NCI-H146 treated with DMSO at 0.1 percent for 48 hours (cell line): ENCODE measurements at regions not wholly inside any gene's neighbourhood (a gene's known extent, or its start where the extent isn't known, plus 50 kb on each side); places are given as distances from the start of the nearest gene placed in this dataset.

Experiments used
- DNase-seq: peaks from one replicate; lab custom pipeline; 2025; ENCODE audit not compliant: unreplicated experiment; lab: John Stamatoyannopoulos, UW

DNA sequence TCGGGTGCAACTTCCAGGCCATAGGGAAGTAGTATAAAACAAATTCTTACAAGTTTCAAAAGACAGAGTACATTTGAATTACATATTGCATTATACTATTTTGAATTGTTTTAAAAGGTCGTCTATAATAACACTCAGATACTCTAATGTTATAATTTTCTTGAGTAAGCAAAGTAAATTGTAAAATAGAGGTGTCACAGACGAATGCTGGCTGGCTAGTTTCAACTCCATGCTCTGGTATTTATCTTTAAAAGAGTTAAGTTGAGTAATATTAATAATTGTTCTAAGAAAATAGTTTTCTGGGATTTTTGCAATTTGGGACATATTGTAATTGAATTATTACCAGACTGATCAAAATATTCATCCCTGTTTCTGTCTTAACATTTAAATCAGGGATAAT, 764.9 kb downstream of the TECRL start:
- DNase-seq, result no peak

- no peak for DNase-seq
Measured at GRCh38 chr4:63637270-63637669, 772.0 kb downstream of the TECRL start.

DNA sequence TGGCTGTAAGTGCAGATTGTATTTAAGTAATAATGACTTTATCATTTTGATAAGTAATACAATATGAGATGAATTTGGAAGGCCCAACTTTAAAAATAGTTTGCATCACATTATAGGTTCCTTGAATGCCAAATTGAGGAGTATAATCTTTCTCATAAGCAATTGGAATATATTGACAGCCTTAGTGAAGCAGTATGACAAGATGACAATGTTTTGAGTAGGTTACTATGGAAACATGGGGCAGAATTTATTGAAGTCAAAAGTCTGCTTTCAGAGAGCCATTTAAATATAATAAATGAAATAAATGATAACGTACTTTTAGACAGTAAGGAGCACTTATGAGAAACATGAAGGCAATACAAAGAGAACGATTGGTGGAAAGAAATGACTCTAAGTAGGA, 776.4 kb downstream of the TECRL start:
- no peak for DNase-seq

- DNase-seq, result peak; percentile 95
Measured at GRCh38 chr4:63620271-63620670, 789.0 kb downstream of the TECRL start.

GRCh38 chr4:63619771-63620170, 789.5 kb downstream of the TECRL start:
- no peak for DNase-seq

DNA sequence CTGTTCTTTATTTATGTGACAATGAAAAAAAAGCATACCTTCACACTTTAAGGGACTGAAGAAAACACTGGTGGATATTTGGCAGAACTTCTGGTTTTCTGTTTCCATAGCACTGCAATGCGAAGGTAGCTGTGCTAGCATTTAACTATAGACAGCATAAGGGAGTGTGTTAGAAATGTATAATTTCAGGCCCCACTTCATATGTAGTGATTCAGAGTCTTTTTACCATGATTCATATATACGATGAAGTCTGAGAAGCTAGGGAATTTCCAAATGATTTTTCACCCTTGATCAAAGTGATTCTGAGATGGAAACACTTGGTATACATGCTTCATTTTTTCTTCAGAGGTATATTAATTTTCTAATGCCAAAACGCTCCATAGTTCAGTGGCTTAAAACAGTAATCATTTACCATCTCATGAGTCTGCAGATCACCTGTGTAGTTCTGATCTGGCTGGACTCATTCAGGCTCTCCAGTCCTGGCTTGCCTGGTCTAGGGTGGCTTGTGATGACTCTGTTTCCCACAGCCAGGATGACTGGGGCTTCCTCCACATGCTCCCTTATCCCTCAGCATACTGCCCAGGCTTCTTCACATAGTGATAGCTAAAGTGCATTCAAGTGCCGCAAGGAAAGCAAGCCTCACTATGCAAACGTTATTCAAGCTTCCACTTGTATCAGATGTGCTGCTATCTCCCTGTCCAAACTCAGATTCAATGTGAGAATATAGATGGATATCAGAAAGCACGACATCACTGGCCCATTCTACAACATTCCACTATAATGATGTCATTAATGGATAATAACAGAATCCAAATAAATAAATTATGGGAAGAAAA, 790.1 kb downstream of the TECRL start:
- DNase-seq, result no peak

- peak; percentile 57 for DNase-seq
Measured at GRCh38 chr4:63607169-63607872, 801.9 kb downstream of the TECRL start.

DNA sequence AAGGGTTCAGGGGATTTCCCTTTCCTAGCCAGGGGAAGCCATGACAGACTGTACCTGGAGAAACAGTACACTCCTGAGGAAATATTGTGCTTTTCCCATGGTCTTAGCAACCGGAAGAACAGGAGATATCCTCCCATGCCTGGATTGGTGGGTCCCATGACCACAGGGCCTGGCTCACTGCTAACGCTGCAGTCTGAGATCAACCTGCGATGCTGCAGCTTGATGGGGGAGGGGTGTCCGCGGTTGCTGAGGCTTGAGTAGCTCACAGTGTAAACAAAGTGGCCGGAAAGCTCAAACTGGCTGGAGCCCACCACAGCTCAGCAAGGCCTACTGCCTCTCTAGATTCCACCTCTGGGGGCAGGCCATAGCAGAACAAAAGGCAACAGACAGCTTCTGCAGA, 819.5 kb downstream of the TECRL start:
- DNase-seq, result no peak

GRCh38 chr4:63583561-63583960, 825.7 kb downstream of the TECRL start:
- no peak for DNase-seq

DNA sequence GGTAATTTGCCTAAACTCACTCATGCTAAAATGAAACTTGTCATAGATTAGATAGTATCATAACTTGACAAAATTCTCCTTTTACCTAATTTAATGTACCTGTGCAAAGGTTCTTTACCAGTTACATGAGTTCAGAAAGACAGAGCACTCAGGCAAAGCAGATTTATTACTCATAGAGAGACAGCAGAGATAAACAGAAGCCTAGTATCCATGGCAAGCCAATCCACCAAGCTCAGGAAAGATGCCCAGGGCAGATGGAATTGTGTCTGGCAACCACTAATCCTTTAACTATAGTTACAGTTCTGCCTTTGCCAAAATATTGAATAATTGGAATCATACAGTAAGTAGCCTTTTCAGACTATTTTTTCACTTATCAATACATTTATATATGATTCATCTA, 826.2 kb downstream of the TECRL start:
- no peak for DNase-seq

DNA sequence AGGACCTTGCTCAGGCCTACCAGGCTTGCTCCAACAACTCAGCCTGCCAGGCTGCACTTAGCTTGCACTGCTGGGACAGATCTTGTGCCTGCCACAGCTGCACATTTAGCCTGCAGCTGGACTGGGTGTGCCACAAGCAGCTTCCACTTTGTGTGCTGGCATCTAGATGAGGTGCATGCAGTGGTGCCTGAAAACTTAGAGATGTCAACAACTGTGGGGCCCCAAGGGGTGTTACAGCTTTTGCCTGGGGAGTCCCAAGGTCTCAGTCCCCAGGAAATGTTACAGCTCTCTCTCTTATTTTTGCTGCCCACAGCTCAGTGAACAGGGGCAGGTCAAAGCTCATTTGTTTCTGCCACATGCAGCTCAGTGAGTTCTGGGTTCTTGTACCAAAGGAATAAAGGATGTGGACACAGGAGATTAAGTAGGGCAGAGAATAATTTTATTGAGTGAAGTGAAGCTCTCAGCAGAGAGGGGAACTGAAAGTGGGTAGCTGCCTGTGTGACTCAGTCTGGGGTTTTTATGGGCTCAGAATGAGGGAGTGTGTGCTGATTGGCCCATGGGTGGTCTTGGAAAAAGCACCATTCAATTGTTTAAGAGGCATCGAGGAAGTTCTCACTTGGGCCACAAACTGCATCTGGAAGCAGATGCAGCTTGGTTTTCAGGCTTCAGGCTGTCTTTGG, 828.3 kb downstream of the TECRL start:
- DNase-seq, result no peak

DNA sequence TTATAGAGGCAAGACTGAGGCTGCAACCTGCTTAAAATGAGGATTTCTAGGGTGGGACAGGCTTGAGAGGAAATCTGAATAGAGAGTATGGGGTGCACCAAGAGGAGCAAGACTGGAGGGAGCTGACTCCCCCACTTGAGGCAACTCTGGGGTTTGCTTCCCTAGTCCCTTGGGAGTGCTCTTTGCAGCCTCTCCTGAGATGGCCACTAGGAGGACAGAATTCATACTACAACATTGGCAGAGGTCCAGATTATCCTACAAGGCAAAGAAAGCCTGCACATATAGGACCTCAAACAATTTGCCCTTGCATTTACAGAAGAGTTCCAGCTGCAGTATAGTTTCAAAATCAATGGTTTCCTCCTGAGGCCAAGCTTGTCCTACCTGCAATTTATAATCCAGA, 830.9 kb downstream of the TECRL start:
- DNase-seq, result no peak

DNA sequence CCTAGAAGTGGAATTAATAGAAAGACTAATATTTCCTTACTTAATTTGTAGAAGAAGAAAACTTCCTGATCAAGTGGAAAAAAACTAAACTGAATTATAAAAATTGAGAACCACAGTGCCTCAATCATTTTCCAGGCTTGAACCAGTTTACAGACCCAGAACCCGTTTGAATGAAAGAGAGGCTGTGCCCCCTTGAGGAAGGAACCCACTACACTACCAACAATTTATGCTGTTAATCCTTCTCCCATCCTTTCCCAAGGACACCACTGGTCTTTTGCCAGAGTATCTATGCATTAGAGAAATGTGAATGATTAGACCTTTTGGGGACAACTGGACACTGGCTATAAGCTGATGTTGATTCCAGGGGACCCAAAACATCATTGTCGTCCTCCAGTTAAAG, 842.6 kb downstream of the TECRL start:
- DNase-seq, result no peak

- DNase-seq, result peak; percentile 40
Measured at GRCh38 chr4:63563288-63564014, 845.8 kb downstream of the TECRL start.

- DNase-seq, result no peak
Measured at GRCh38 chr4:63558709-63559108, 850.5 kb downstream of the TECRL start.

- DNase-seq, result no peak
Measured at GRCh38 chr4:63556332-63556731, 852.9 kb downstream of the TECRL start.

- DNase-seq, result no peak
Measured at GRCh38 chr4:63553123-63553522, 856.1 kb downstream of the TECRL start.

GRCh38 chr4:63541828-63542227, 867.4 kb downstream of the TECRL start:
- DNase-seq, result no peak

- no peak for DNase-seq
Measured at GRCh38 chr4:63529581-63530337, 879.5 kb downstream of the TECRL start.

DNA sequence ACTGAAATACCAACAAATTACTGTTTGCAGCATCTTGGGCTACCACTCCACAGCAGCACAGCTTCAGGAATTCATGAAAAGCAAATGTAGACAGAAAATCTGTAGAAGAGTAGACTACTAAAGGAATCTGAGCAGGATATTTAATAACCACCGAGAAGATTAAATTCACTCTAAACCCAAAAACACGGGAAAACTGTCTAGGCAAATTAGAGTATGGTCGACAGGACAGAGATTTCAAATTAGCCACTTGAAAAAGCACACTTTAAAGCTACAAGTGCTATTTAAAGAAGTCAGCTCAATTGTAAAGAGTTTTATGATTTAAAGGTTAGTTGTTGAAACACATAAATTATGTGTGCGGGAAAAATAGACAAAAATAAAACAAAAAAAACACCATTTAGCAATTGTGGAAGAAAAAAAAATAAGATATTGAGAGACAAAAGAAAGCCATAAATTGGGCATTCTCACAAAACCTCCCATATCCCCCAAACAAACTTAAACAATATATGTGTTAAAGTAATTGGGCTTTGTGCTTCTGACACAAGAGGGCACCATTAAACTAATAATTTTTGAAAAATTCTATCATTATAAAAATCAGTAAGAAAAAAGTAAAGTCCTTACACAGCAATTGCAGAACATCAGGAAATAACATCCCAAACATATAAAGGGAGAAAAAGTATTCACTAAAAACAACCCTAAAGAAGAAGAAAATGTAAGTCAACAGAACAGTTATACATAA, 880.8 kb downstream of the TECRL start:
- DNase-seq, result peak; percentile 14
